ENCODE measurements at regions not wholly inside any gene's neighbourhood (a gene's known extent, or its start where the extent isn't known, plus 50 kb on each side); places are given as distances from the start of the nearest gene placed in this dataset.

DNA sequence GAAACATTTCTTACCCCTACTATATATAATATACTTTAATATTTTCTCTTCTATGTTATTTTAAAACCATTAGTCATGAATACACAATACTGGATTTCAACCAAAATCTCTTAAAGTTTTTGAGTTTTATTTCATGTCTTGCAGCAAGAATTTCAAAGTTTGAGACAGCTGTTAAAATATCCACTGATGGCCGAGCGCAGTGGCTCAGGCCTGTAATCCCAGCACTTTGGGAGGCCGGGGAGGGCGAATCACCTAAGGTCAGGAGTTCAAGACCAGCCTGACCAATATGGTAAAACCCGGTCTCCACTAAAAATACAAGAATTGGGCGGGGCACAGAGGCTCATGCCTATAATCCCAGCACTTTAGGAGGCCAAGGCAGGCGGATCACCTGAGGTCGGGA, 59.7 kb upstream of the DAPK1 start:
- DNase-seq: no peak
- Mint-ChIP-seq H3K36me3 (ENCODE audit: low read depth) (no peaks in the 10 kb centered on the region), H3K27ac (no peak overlapping the region), H3K4me1 (no peaks in the 10 kb centered on the region), H3K9me3 (ENCODE audit: low read depth) (no peaks in the 10 kb centered on the region), H3K4me3 (no peak overlapping the region), H3K27me3 (peaks cover 3% of the 10 kb centered on the region)
- CTCF ChIA-PET: no interaction called here
- intact Hi-C loops (cut with DNase I, micrococcal nuclease): no loop called here
- POLR2A ChIA-PET: no interaction called here
- no peak for ATAC-seq

DNA sequence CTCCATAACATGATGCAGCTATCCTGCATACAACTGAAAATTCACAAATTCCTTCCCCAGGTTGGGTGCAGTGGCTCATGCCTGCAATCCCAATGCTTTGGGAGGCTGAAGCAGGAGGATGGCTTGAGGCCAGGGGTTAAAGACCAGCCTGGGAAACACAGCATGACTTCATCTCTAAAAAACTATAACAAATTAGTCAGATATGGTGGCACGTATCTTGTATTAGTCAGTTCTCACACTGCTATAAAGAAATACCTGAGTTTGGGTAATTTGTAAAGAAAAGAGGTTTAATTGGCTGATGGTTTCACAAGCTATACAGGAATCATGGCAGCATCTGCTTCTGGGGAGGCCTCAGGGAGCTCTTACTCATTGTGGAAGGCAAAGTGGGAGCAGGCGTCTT, 56.4 kb upstream of the DAPK1 start:
- ATAC-seq (no peak), DNase-seq (no peak)
- H3K4me3 Mint-ChIP-seq: no peak overlapping the region
- no peaks in the 10 kb centered on the region for H3K36me3 Mint-ChIP-seq (ENCODE audit: low read depth)
- intact Hi-C loops (cut with DNase I, micrococcal nuclease): no loop called here
- no peak overlapping the region for H3K27ac Mint-ChIP-seq
- ChIA-PET CTCF (interaction anchor here (0.7 kb wide), 1 partner anchor 66 kb away, joined by 3 read pairs; no protein-coding TSS in a partner anchor), POLR2A (no interaction called here)
- H3K4me1 Mint-ChIP-seq: peaks cover 5% of the 10 kb centered on the region
- H3K9me3 Mint-ChIP-seq (ENCODE audit: low read depth): no peaks in the 10 kb centered on the region
- no peaks in the 10 kb centered on the region for H3K27me3 Mint-ChIP-seq

DNA sequence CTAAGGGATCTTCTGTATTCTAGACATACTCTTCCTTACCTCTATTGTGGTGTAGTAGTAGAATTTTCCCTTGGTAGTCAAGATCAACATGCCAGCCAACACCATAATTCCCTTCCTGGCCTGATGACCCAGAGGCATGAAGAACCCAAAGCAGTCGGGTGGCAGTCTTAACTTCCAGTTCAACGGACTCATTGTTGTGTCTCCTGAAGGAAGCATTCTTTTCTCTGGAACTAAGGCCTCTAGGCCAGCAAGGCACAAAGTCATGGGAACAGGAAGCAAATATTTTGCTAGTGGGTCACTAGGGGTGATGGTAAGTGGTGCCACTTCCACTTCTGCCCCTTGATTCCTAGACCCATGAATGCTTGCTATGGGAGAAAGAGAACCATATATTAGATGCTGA, 55.2 kb upstream of the DAPK1 start:
- peaks cover 5% of the 10 kb centered on the region for H3K4me1 Mint-ChIP-seq
- no peak overlapping the region for H3K27ac Mint-ChIP-seq
- no peak for DNase-seq
- H3K36me3 Mint-ChIP-seq (ENCODE audit: low read depth): no peaks in the 10 kb centered on the region
- ChIA-PET POLR2A (no interaction called here), CTCF (no interaction called here)
- no peaks in the 10 kb centered on the region for H3K9me3 Mint-ChIP-seq (ENCODE audit: low read depth)
- ATAC-seq: no peak
- no peaks in the 10 kb centered on the region for H3K27me3 Mint-ChIP-seq
- no peak overlapping the region for H3K4me3 Mint-ChIP-seq
- intact Hi-C loops (cut with DNase I, micrococcal nuclease): no loop called here

DNA sequence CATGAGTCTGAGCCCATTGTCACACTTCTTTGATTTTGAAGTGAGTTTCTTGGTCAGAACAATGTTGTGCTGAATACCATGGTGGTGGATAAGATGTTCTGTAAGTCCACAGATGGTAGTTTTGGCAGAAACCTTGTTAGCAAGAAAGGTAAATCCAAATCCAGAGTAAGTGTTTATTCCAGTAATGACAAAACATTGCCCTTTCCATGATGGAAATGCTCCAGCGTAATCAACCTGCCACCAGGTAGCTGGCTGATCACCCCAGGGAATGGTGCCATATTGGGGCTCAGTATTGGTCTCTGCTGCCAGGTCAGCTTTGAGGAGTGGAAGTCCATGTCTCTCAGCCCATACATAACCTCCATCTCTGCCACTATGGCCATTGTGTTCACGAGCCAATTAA, 54.7 kb upstream of the DAPK1 start:
- H3K27me3 Mint-ChIP-seq: no peaks in the 10 kb centered on the region
- ChIA-PET POLR2A (no interaction called here), CTCF (no interaction called here)
- peaks cover 5% of the 10 kb centered on the region for H3K4me1 Mint-ChIP-seq
- H3K36me3 Mint-ChIP-seq (ENCODE audit: low read depth): no peaks in the 10 kb centered on the region
- no peak overlapping the region for H3K4me3 Mint-ChIP-seq
- intact Hi-C loops (cut with DNase I, micrococcal nuclease): no loop called here
- H3K27ac Mint-ChIP-seq: no peak overlapping the region
- no peaks in the 10 kb centered on the region for H3K9me3 Mint-ChIP-seq (ENCODE audit: low read depth)
- no peak for DNase-seq
- no peak for ATAC-seq

DNA sequence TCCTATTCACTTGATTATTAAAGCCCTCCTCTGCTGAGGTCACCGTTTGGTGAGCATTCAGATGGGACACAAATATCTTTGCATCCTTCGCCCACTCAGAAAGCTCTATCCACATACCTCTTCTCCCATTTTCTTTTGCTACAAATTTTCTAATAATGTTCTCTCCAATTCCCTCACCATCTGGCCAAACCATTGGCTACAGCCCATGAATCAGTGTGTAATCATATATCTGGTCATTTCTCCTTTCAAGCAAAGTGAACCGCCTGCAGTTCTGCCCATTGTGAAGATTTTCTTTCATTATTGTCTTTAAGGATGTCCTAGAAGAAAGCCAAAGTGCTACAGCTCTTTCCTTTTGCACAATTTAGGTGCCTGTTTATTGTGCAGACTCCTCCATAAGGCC, 54.2 kb upstream of the DAPK1 start:
- Mint-ChIP-seq H3K9me3 (ENCODE audit: low read depth) (no peaks in the 10 kb centered on the region), H3K27me3 (no peaks in the 10 kb centered on the region), H3K27ac (no peak overlapping the region), H3K36me3 (ENCODE audit: low read depth) (no peaks in the 10 kb centered on the region), H3K4me3 (no peak overlapping the region), H3K4me1 (peaks cover 5% of the 10 kb centered on the region)
- CTCF ChIA-PET: no interaction called here
- intact Hi-C loops (cut with DNase I, micrococcal nuclease): no loop called here
- DNase-seq (no peak), ATAC-seq (no peak)
- POLR2A ChIA-PET: no interaction called here

DNA sequence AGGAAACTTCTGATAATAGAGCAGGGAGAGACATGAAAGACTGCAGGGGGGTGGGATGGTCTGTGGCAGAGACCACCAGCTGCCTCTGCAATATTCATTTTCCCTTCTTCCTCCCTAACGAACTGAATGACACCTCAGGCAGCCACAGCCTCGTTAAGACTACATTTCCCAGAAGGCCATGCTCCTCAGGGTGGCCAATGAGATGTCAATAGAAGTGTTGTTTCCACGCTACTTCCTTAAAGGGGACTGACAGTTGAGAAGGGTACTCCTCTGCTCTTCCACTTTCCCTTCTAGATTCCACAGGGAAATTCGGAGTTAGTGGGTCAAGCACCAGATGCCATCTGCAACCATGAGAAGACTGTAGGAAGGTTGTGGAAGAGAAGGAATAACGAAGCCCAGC, 52.0 kb upstream of the DAPK1 start:
- POLR2A ChIA-PET: no interaction called here
- Mint-ChIP-seq H3K27ac (no peak overlapping the region), H3K36me3 (ENCODE audit: low read depth) (no peaks in the 10 kb centered on the region), H3K4me1 (peaks cover 5% of the 10 kb centered on the region), H3K4me3 (no peak overlapping the region), H3K9me3 (ENCODE audit: low read depth) (no peaks in the 10 kb centered on the region), H3K27me3 (no peaks in the 10 kb centered on the region)
- DNase-seq (peak; percentile 45), ATAC-seq (peak; percentile 89)
- CTCF ChIA-PET: interaction anchor here (0.6 kb wide), 2 partner anchors 75 to 1167 kb away, joined by 3 read pairs; no protein-coding TSS in a partner anchor
- intact Hi-C loops (cut with DNase I, micrococcal nuclease): no loop called here

DNA sequence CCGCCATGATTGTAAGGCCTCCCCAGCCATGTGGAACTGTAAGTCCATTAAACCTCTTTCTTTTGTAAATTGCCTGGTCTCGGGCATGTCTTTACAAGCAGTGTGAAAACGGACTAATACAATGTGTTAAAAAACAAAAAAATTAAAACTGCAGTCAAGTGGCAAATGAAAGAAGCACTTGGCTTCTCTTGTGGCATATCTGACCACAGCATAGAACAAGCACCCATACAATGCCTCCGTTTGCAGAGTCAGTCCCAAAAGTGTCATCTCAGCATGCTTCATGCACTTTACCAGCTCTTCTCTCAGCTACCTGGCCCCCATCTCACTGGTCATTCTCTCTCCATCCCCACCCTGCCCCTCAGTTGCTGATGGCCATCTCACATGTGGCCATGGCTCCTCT, 51.1 kb upstream of the DAPK1 start:
- ATAC-seq (no peak), DNase-seq (no peak)
- no peaks in the 10 kb centered on the region for H3K36me3 Mint-ChIP-seq (ENCODE audit: low read depth)
- intact Hi-C loops (cut with DNase I, micrococcal nuclease): no loop called here
- no peaks in the 10 kb centered on the region for H3K27me3 Mint-ChIP-seq
- ChIA-PET CTCF (interaction anchor here (0.6 kb wide), 1 partner anchor 1168 kb away, joined by 3 read pairs; no protein-coding TSS in a partner anchor), POLR2A (no interaction called here)
- H3K4me3 Mint-ChIP-seq: no peak overlapping the region
- H3K4me1 Mint-ChIP-seq: peaks cover 5% of the 10 kb centered on the region
- no peak overlapping the region for H3K27ac Mint-ChIP-seq
- no peaks in the 10 kb centered on the region for H3K9me3 Mint-ChIP-seq (ENCODE audit: low read depth)

DNA sequence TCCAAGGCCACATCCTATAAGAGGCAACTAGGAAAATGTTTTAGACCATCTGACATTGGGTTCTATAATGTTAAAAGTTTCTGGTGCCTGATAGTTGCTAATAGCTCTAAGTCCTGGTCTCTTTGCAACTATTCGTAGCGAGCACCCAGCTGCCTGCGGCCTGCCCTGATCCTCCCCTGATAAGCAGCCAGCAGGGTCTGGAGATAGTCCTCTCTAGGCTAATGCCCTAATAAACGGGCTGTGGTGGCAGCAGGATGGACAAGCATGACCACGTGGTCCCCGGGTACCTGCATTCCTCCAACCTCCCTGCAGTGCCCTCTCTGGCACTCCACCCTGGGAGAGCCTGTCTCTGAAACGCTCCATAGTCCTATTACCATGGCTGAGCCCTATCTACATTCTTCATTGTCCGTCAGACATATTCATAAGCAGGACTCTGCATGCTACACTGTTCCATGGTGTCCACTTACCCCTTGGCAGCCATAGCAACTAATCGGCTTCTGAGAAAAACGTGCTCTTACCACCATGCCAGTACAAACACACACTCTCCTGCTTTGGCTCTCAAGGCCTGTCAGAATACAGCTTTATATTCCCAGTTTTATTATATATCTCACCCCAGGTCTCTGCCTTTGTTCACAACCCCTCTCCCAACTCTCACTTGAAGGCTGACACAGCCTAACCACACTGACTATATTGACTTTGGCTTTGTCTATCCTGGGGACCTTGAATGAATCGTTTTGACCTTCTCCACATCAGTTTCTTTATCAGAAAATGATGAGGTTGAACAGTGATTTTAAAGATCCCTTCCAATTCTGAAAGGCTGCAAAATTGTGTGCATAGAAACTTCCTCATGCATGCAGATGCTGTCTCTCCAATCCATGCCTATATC, 49.9 kb upstream of the DAPK1 start:
- CTCF ChIA-PET: no interaction called here
- POLR2A ChIA-PET: no interaction called here
- Mint-ChIP-seq H3K4me3 (no peak overlapping the region), H3K4me1 (peaks cover 5% of the 10 kb centered on the region), H3K36me3 (ENCODE audit: low read depth) (no peaks in the 10 kb centered on the region), H3K27me3 (peaks cover 2% of the 10 kb centered on the region), H3K9me3 (ENCODE audit: low read depth) (no peaks in the 10 kb centered on the region), H3K27ac (no peak overlapping the region)
- ATAC-seq (no peak), DNase-seq (no peak)
- intact Hi-C loops (cut with DNase I, micrococcal nuclease): no loop called here

All from activated CD4-positive, alpha-beta T cell treated with anti-CD3 and anti-CD28 coated beads for 36 hours (primary cell).